IMR-90 (cell line): ENCODE measurements at regions not wholly inside any gene's neighbourhood (a gene's known extent, or its start where the extent isn't known, plus 50 kb on each side); places are given as distances from the start of the nearest gene placed in this dataset.
"Not testable (repeated sequence)": the region's sequence is repeated elsewhere in the genome, so short reads cannot be mapped to it uniquely, and the experiment has no call there.

Experiments
- ATAC-seq: fragments of 200-7000 bp; cut with Tn5 transposase; 2 replicates; pipeline ENCODE4 v1.9.1; 2020; ENCODE audit warnings: low read depth, mild to moderate bottlenecking, moderate library complexity
- BruUV-seq: library from RNA; stranded (reverse); fragments of 400-500 nt; replicated peaks from 2 replicates; lab custom pipeline; 2021; lab: Mats Ljungman, UMichigan
- CTCF ChIA-PET: fragments of 300-600 bp; formaldehyde crosslinking; extraction: SDS; loops from one replicate; lab custom pipeline; 2021; ENCODE audit warnings: antibody characterized with exemption; lab: Yijun Ruan, JAX
- POLR2A ChIA-PET: fragments of 300-600 bp; sonication (Branson Sonifier 250); formaldehyde crosslinking; loops from one replicate; lab custom pipeline; 2022; ENCODE audit warnings: antibody characterized with exemption; ENCODE audit not compliant: unreplicated experiment; lab: Charles Lee
- DNase-seq: peaks from one replicate; pipeline ENCODE4 v3.0.0; 2013
- H2AFZ ChIP-seq: replicated peaks from 2 replicates; pipeline ENCODE3; 2013; ENCODE audit warnings: low read length, mild to moderate bottlenecking; ENCODE audit not compliant: poor library complexity
- H2AK5ac ChIP-seq: 2 replicates; pipeline ENCODE4 v1.6.1; 2013; ENCODE audit warnings: low read depth, low read length, inconsistent platforms
- H2AK9ac ChIP-seq: replicated peaks from 2 replicates; pipeline ENCODE3; 2013; ENCODE audit warnings: mild to moderate bottlenecking, low read depth, low read length, moderate library complexity; ENCODE audit not compliant: poor library complexity
- H2BK120ac ChIP-seq: 2 replicates; pipeline ENCODE4 v1.6.1; 2013; ENCODE audit warnings: low read depth, low read length, inconsistent platforms
- H2BK15ac ChIP-seq: 3 replicates; pipeline ENCODE4 v1.6.1; 2013; ENCODE audit warnings: low read depth, low read length, inconsistent platforms
- H2BK20ac ChIP-seq: 2 replicates; pipeline ENCODE4 v1.6.1; 2013; ENCODE audit warnings: low read depth, mild to moderate bottlenecking, inconsistent platforms, low read length, moderate library complexity
- H2BK5ac ChIP-seq: 2 replicates; pipeline ENCODE4 v1.6.1; 2013; ENCODE audit warnings: mild to moderate bottlenecking, low read depth, low read length, inconsistent platforms; ENCODE audit not compliant: poor library complexity, severe bottlenecking
- H3K14ac ChIP-seq: replicated peaks from 2 replicates; pipeline ENCODE4 v1.6.1; 2013; ENCODE audit warnings: low read depth, low read length, inconsistent platforms
- H3K18ac ChIP-seq: 2 replicates; pipeline ENCODE4 v1.6.1; 2013; ENCODE audit warnings: low read depth, low read length, control low read depth
- H3K23ac ChIP-seq: 2 replicates; pipeline ENCODE4 v1.6.1; 2013; ENCODE audit warnings: low read depth, low read length, inconsistent platforms
- H3K27ac ChIP-seq: 2 replicates; pipeline ENCODE4 v1.5.1; 2013; ENCODE audit warnings: mild to moderate bottlenecking, control low read depth, low read length; ENCODE audit not compliant: insufficient read depth
- H3K27me3 ChIP-seq: 2 replicates; pipeline ENCODE4 v1.6.1; 2013; ENCODE audit warnings: low read length; ENCODE audit not compliant: control insufficient read depth, insufficient read depth
- H3K36me3 ChIP-seq: 2 replicates; pipeline ENCODE4 v1.6.1; 2013; ENCODE audit warnings: low read length, mixed read lengths; ENCODE audit not compliant: control insufficient read depth, insufficient read depth
- H3K4ac ChIP-seq: 2 replicates; pipeline ENCODE4 v1.6.1; 2013; ENCODE audit warnings: low read depth, low read length, inconsistent platforms
- H3K4me1 ChIP-seq: 2 replicates; pipeline ENCODE4 v1.6.1; 2013; ENCODE audit warnings: low read length, mixed read lengths; ENCODE audit not compliant: control insufficient read depth, insufficient read depth
- H3K4me2 ChIP-seq: 2 replicates; pipeline ENCODE4 v1.6.1; 2013; ENCODE audit warnings: low read depth, mild to moderate bottlenecking, control low read depth, low read length, moderate library complexity
- H3K4me3 ChIP-seq: 2 replicates; pipeline ENCODE4 v1.5.1; 2013; ENCODE audit warnings: low read depth, mild to moderate bottlenecking, control low read depth, low read length, moderate library complexity; ENCODE audit not compliant: insufficient read depth
- H3K56ac ChIP-seq: 2 replicates; pipeline ENCODE4 v1.6.1; 2013; ENCODE audit warnings: low read length, inconsistent platforms; ENCODE audit not compliant: insufficient read depth; ENCODE audit errors: extremely low read depth
- H3K79me1 ChIP-seq, 2 experiments: 2 replicates each; pipeline ENCODE4 v1.6.1; 2013; ENCODE audit warnings: low read length in 2 of 2, inconsistent platforms in 1 of 2, low read depth in 1 of 2
- H3K9ac ChIP-seq: 2 replicates; pipeline ENCODE4 v1.6.1; 2013; ENCODE audit warnings: low read depth, low read length, control low read depth
- H3K9me1 ChIP-seq: 2 replicates; pipeline ENCODE4 v1.6.1; 2013; ENCODE audit warnings: low read length, inconsistent platforms; ENCODE audit not compliant: insufficient read depth
- H3K9me3 ChIP-seq: 2 replicates; pipeline ENCODE4 v1.6.1; 2013; ENCODE audit warnings: low read length; ENCODE audit not compliant: control insufficient read depth, insufficient read depth
- H4K20me1 ChIP-seq: 2 replicates; pipeline ENCODE4 v1.6.1; 2013; ENCODE audit warnings: low read length, inconsistent platforms; ENCODE audit not compliant: insufficient read depth
- H4K5ac ChIP-seq: 2 replicates; pipeline ENCODE4 v1.6.1; 2013; ENCODE audit warnings: mild to moderate bottlenecking, low read depth, low read length, control low read depth
- H4K8ac ChIP-seq, 2 experiments: 2 replicates each; pipeline ENCODE4 v1.6.1; 2013; ENCODE audit warnings: low read depth in 2 of 2, low read length in 2 of 2, control low read depth in 1 of 2, inconsistent platforms in 1 of 2
- H4K91ac ChIP-seq: 2 replicates; pipeline ENCODE4 v1.6.1; 2013; ENCODE audit warnings: low read depth, low read length, inconsistent platforms; ENCODE audit not compliant: insufficient read depth
- WGBS, 2 experiments: methylation state at CpG; one replicate each; pipeline versions ENCODE4 v1.1.5 to v1.1.7; 2013; ENCODE audit warnings: missing lambda C conversion rate in 2 of 2; ENCODE audit not compliant: insufficient read length in 1 of 2; ENCODE audit errors: extremely low coverage in 2 of 2; 5-methylcytosine and 5-hydroxymethylcytosine counted together
- dilution Hi-C: fragments of 300-500 bp; cut with HindIII; formaldehyde crosslinking; loops from one replicate; pipeline ENCODE4 v1.14.3; 2018; ENCODE audit warnings: low sequenced_read_pairs; ENCODE audit not compliant: unreplicated experiment
- in situ Hi-C: fragments of 300-500 bp; cut with MboI; formaldehyde crosslinking; loops from 3 replicates; pipeline ENCODE4 v1.14.3; 2019; ENCODE audit warnings: low sequenced_read_pairs, inconsistent platforms, mixed read lengths
- intact Hi-C: fragments of 100-400 bp; cut with micrococcal nuclease; formaldehyde crosslinking; loops from 2 replicates; pipeline ENCODE4 v1.10.0; 2022

- ATAC-seq, H4K5ac ChIP-seq, CTCF ChIA-PET, H4K91ac ChIP-seq, BruUV-seq, H3K18ac ChIP-seq, H4K20me1 ChIP-seq, H2AK5ac ChIP-seq, H2BK15ac ChIP-seq, in situ Hi-C loops, POLR2A ChIA-PET, H3K4me3 ChIP-seq, H2BK120ac ChIP-seq, H3K79me1 ChIP-seq, dilution Hi-C loops, H2AK9ac ChIP-seq, H3K56ac ChIP-seq, H3K9ac ChIP-seq, H3K4ac ChIP-seq, H2BK5ac ChIP-seq, H2AFZ ChIP-seq, H3K9me3 ChIP-seq, H3K9me1 ChIP-seq, H3K36me3 ChIP-seq, H3K23ac ChIP-seq, H3K27me3 ChIP-seq, H3K4me1 ChIP-seq, H3K14ac ChIP-seq, H2BK20ac ChIP-seq, H3K4me2 ChIP-seq, H3K27ac ChIP-seq, DNase-seq, H4K8ac ChIP-seq: not testable (repeated sequence)
- intact Hi-C loops, result loop anchor here (5.0 kb wide), 1 partner anchor 64 kb away; the partner anchor contains the start of gene METTL9
- WGBS, 2 experiments, result 93% methylated on average over 2 of the region's 10 CpGs; no CpG with 5 or more reads in 1 of the 2 experiments
Measured at GRCh38 chr16:21533474-21533873, 65.9 kb upstream of the METTL9 start.

GRCh38 chr16:21534561-21534960, 64.8 kb upstream of the METTL9 start:
- H3K36me3 ChIP-seq, H3K4ac ChIP-seq, H3K4me1 ChIP-seq, dilution Hi-C loops, H3K9me3 ChIP-seq, in situ Hi-C loops, H2AK9ac ChIP-seq, H4K5ac ChIP-seq, H3K18ac ChIP-seq, H4K8ac ChIP-seq, H2AK5ac ChIP-seq, H3K4me2 ChIP-seq, ATAC-seq, H3K9ac ChIP-seq, BruUV-seq, H2BK120ac ChIP-seq, H3K27me3 ChIP-seq, DNase-seq, POLR2A ChIA-PET, H3K79me1 ChIP-seq, H4K91ac ChIP-seq, CTCF ChIA-PET, H3K14ac ChIP-seq, H3K23ac ChIP-seq, H3K27ac ChIP-seq, H2BK15ac ChIP-seq, H4K20me1 ChIP-seq, H2BK20ac ChIP-seq, H3K4me3 ChIP-seq, H3K9me1 ChIP-seq, H2BK5ac ChIP-seq, H2AFZ ChIP-seq, H3K56ac ChIP-seq: not testable (repeated sequence)
- intact Hi-C loops, result loop anchor here (5.0 kb wide), 1 partner anchor 63 kb away; the partner anchor contains the start of gene METTL9
- WGBS, 2 experiments, result 100% methylated on average over 5 of the region's 7 CpGs; no CpG with 5 or more reads in 1 of the 2 experiments
